VCaP (cell line): ENCODE measurements at regions not wholly inside any gene's neighbourhood (a gene's known extent, or its start where the extent isn't known, plus 50 kb on each side); places are given as distances from the start of the nearest gene placed in this dataset.
"Not testable (repeated sequence)": the region's sequence is repeated elsewhere in the genome, so short reads cannot be mapped to it uniquely, and the experiment has no call there.

ENCODE experiments used
- H3K27ac ChIP-seq: fragments of 450-650 bp; 2 replicates; pipeline ENCODE4 v1.5.1; 2017
- CTCF ChIP-seq: fragments of 450-650 bp; conservative IDR thresholded peaks from 2 replicates; pipeline ENCODE4 v1.5.1; 2017; ENCODE audit warnings: mild to moderate bottlenecking, moderate library complexity

- peak overlapping the region; percentile 64 for H3K27ac ChIP-seq
- no peak for TF ChIP-seq CTCF
These were observed 358.4 kb upstream of the RPS23 start for GRCh38 chr5:82636591-82636990.

- H3K27ac ChIP-seq, result peak overlapping the region; percentile 64
- no peak for TF ChIP-seq CTCF
These were observed 357.6 kb upstream of the RPS23 start for GRCh38 chr5:82635561-82636288.

GRCh38 chr5:82628364-82628910, 350.3 kb upstream of the RPS23 start:
- no peak for TF ChIP-seq CTCF
- H3K27ac ChIP-seq, result no peak overlapping the region

GRCh38 chr5:82626905-82627591, 348.9 kb upstream of the RPS23 start:
- H3K27ac ChIP-seq, result not testable (repeated sequence)

- H3K27ac ChIP-seq, result not testable (repeated sequence)
These were observed 347.9 kb upstream of the RPS23 start for GRCh38 chr5:82626012-82626411.

- TF ChIP-seq CTCF, result no peak
- no peak overlapping the region for H3K27ac ChIP-seq
These were observed 345.9 kb upstream of the RPS23 start for GRCh38 chr5:82624062-82624461.

- no peak overlapping the region for H3K27ac ChIP-seq
- no peak for TF ChIP-seq CTCF
These were observed 344.8 kb upstream of the RPS23 start for GRCh38 chr5:82622711-82623514.

- no peak for TF ChIP-seq CTCF
These were observed 344.1 kb upstream of the RPS23 start for GRCh38 chr5:82622205-82622604.

More at GRCh38 chr5:82622205-82622604, 344.1 kb upstream of the RPS23 start:
- no peak overlapping the region for H3K27ac ChIP-seq
